GM12864 (cell line): ENCODE measurements at regions not wholly inside any gene's neighbourhood (a gene's known extent, or its start where the extent isn't known, plus 50 kb on each side); places are given as distances from the start of the nearest gene placed in this dataset.
"Not testable (repeated sequence)": the region's sequence is repeated elsewhere in the genome, so short reads cannot be mapped to it uniquely, and the experiment has no call there.

Source experiments
- DNase-seq: peaks from one replicate; pipeline ENCODE4 v3.0.0-alpha.2; 2011; ENCODE audit warnings: low read depth
- H3K4me3 ChIP-seq: 2 replicates; pipeline ENCODE4 v1.5.1; 2011; ENCODE audit warnings: mild to moderate bottlenecking, low read depth, low read length, control low read depth
- CTCF ChIP-seq: IDR thresholded peaks from 2 replicates; pipeline ENCODE4 v1.5.1; 2011; ENCODE audit warnings: low read depth, mild to moderate bottlenecking, moderate library complexity, low read length, control low read depth, inconsistent platforms; ENCODE audit errors: missing control alignments

DNA sequence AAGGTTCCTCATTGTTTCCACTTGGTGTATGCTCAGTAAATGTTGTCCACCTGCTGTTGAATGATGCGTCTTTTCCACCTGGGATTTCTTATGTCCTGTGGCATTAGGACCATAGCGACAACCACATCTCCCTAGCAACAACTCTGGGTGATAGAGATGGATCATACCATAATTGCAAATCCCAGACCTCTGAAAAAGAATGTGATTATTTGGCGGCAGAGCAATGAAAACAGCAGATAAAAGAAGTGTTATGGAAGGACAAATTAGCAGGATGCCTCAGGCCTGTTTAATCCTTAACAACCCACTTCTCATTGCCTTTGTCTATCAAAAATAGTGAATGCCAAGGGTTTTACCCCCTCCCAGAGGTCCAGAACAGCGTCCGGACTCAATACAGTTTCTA is 278.9 kb downstream of the TSN start:
- DNase-seq: no peak
- TF ChIP-seq CTCF: no peak
- H3K4me3 ChIP-seq: no peak overlapping the region

- no peak for TF ChIP-seq CTCF
- DNase-seq: no peak
- no peak overlapping the region for H3K4me3 ChIP-seq
Observed at GRCh38 chr2:122034777-122035176, 279.3 kb downstream of the TSN start.

- not testable (repeated sequence) for H3K4me3 ChIP-seq, DNase-seq
Observed at GRCh38 chr2:122038816-122039215, 283.4 kb downstream of the TSN start.

DNA sequence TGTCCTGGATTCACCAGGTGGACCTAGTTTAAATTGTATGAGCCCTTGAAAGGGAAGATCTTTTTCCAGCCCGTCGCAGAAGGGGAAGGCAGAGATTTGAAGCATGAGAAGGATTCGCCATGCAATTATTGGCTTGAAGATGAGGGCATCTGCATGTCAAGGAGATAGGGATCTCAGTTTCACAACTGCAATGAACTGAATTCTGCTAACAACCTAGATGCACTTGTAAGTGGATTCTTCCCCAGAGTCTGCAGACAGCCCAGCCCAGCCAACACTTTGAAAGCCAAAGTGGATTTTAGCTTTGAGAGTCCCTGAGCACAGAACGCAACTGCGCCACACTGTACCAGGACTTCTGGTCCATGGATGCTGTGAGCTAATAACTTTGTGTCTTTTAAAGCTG is 286.0 kb downstream of the TSN start:
- TF ChIP-seq CTCF: no peak
- DNase-seq: no peak
- H3K4me3 ChIP-seq: no peak overlapping the region

GRCh38 chr2:122051659-122052058 is 296.2 kb downstream of the TSN start:
- H3K4me3 ChIP-seq, DNase-seq: not testable (repeated sequence)

DNA sequence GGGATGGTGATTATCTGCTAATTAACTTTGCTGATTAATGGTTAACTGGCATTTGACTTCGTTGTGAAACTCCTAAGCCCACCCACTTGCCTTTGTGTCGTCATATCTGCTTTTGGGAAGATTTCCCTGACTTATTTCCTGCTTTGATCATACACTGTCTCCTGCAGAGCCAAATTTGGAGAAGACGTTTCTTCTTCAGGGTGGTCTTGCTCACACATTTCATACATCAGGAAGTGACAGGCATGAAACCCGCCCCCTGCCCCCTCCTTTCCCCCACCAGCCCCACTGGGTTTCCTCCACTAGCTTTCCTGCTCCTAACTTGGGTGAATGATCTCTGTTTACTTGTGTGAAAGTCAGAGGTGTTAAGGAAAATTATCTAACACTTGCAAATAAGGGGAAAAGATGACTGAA is 300.1 kb downstream of the TSN start:
- no peak overlapping the region for H3K4me3 ChIP-seq
- no peak for DNase-seq
- no peak for TF ChIP-seq CTCF

DNA sequence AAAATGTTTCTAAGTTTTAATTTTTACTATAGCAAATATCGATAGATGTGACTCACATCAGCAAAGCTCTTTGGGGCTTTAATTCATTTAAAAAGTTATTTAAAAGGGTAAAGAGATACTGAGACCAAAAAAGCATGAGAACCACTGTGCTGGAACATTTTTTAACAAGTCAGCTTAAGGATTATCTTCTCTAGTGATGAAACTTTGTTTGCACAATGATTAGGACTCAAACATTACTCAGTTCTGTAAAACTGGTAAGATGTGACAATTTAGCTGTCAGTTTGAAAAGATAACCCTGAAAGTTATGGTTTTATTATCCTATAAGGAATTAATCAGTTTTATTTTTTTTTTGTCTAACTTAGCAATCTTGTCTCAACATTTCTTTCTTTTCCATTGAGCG is 301.4 kb downstream of the TSN start:
- no peak for TF ChIP-seq CTCF
- no peak for DNase-seq

GRCh38 chr2:122061206-122061605 is 305.8 kb downstream of the TSN start:
- H3K4me3 ChIP-seq: no peak overlapping the region
- no peak for DNase-seq
- TF ChIP-seq CTCF: no peak

More for the DNA sequence above, 301.4 kb downstream of the TSN start:
- no peak overlapping the region for H3K4me3 ChIP-seq
